ENCODE measurements at regions not wholly inside any gene's neighbourhood (a gene's known extent, or its start where the extent isn't known, plus 50 kb on each side); places are given as distances from the start of the nearest gene placed in this dataset.

DNA sequence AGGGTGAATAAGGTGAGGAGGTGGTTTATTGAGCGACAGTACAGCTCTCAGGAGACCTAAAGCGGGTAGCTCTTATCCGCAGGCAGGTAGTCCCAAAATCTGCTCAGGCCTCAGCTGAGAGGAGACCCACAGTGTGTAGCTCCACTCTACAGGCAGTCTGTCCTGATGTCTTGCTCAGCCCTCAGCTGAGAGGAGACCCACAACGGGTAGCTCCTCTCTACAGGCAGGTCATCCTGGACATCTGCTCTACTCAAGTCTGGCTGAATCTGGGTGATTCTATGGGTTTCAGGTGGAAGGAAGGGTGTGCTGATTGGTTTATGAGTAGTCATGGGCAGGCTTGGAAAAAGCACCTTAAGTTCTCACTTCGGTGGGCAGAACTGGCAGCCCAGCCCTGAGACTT lies 55.6 kb upstream of the ABCB5 start:
- H3K9me3 ChIP-seq (ENCODE audit: control insufficient read depth, insufficient read depth, low read depth, low read length): no peaks in the 10 kb centered on the region
- ChIA-PET POLR2A (no interaction called here), CTCF (no interaction called here)
- no peak overlapping the region for H3K4me3 ChIP-seq (ENCODE audit: low read depth, low read length)
- H3K4me1 ChIP-seq (ENCODE audit: control insufficient read depth, insufficient read depth, low read length): no peaks in the 10 kb centered on the region
- H3K27ac ChIP-seq (ENCODE audit: extremely low read depth, low read depth, low read length): no peak overlapping the region
- no peaks in the 10 kb centered on the region for H3K36me3 ChIP-seq (ENCODE audit: control insufficient read depth in 2 of 2, insufficient read depth in 1 of 2, low read length in 2 of 2)
- TF ChIP-seq, protein P1, sequence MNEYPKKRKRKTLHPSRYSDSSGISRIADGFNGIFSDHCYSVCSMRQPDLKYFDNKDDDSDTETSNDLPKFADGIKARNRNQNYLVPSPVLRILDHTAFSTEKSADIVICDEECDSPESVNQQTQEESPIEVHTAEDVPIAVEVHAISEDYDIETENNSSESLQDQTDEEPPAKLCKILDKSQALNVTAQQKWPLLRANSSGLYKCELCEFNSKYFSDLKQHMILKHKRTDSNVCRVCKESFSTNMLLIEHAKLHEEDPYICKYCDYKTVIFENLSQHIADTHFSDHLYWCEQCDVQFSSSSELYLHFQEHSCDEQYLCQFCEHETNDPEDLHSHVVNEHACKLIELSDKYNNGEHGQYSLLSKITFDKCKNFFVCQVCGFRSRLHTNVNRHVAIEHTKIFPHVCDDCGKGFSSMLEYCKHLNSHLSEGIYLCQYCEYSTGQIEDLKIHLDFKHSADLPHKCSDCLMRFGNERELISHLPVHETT (tag by site-specific recombination; IDR thresholded peaks at IDR 0.05): no peak
- TF ChIP-seq PRDM1 (tag by site-specific recombination; IDR thresholded peaks at IDR 0.05) (no peak), ZNF629 (tag by site-specific recombination; IDR thresholded peaks at IDR 0.05) (no peak), ZNF558 (tag by site-specific recombination; IDR thresholded peaks at IDR 0.05) (no peak), ZNF791 (tag by site-specific recombination; IDR thresholded peaks at IDR 0.05) (no peak), ZNF785 (tag by site-specific recombination; IDR thresholded peaks at IDR 0.05) (no peak), ZNF529 (tag by site-specific recombination; IDR thresholded peaks at IDR 0.05; ENCODE audit: insufficient replicate concordance) (no peak), ZNF664 (tag by site-specific recombination; IDR thresholded peaks at IDR 0.05) (no peak), ZNF175 (tag by site-specific recombination; IDR thresholded peaks at IDR 0.05) (no peak), ZNF621 (tag by site-specific recombination; IDR thresholded peaks at IDR 0.05) (no peak), ZNF530 (tag by site-specific recombination; IDR thresholded peaks at IDR 0.05; ENCODE audit: low read depth) (no peak), ZNF335 (tag by site-specific recombination; conservative IDR thresholded peaks at IDR 0.05) (no peak), ZNF792 (tag by site-specific recombination; IDR thresholded peaks at IDR 0.05) (no peak), ZNF211 (tag by site-specific recombination; IDR thresholded peaks at IDR 0.05; ENCODE audit: low read depth) (no peak), YY2 (tag by site-specific recombination; IDR thresholded peaks at IDR 0.05) (no peak), ZIC2 (tag by site-specific recombination; IDR thresholded peaks at IDR 0.05) (no peak)
- TF ChIP-seq, protein P2, sequence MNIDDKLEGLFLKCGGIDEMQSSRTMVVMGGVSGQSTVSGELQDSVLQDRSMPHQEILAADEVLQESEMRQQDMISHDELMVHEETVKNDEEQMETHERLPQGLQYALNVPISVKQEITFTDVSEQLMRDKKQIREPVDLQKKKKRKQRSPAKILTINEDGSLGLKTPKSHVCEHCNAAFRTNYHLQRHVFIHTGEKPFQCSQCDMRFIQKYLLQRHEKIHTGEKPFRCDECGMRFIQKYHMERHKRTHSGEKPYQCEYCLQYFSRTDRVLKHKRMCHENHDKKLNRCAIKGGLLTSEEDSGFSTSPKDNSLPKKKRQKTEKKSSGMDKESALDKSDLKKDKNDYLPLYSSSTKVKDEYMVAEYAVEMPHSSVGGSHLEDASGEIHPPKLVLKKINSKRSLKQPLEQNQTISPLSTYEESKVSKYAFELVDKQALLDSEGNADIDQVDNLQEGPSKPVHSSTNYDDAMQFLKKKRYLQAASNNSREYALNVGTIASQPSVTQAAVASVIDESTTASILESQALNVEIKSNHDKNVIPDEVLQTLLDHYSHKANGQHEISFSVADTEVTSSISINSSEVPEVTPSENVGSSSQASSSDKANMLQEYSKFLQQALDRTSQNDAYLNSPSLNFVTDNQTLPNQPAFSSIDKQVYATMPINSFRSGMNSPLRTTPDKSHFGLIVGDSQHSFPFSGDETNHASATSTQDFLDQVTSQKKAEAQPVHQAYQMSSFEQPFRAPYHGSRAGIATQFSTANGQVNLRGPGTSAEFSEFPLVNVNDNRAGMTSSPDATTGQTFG (tag by site-specific recombination; IDR thresholded peaks at IDR 0.05; ENCODE audit: borderline replicate concordance): no peak
- TF ChIP-seq, protein P3, sequence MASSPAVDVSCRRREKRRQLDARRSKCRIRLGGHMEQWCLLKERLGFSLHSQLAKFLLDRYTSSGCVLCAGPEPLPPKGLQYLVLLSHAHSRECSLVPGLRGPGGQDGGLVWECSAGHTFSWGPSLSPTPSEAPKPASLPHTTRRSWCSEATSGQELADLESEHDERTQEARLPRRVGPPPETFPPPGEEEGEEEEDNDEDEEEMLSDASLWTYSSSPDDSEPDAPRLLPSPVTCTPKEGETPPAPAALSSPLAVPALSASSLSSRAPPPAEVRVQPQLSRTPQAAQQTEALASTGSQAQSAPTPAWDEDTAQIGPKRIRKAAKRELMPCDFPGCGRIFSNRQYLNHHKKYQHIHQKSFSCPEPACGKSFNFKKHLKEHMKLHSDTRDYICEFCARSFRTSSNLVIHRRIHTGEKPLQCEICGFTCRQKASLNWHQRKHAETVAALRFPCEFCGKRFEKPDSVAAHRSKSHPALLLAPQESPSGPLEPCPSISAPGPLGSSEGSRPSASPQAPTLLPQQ (tag by site-specific recombination; IDR thresholded peaks at IDR 0.05): no peak
- TF ChIP-seq, protein P4, sequence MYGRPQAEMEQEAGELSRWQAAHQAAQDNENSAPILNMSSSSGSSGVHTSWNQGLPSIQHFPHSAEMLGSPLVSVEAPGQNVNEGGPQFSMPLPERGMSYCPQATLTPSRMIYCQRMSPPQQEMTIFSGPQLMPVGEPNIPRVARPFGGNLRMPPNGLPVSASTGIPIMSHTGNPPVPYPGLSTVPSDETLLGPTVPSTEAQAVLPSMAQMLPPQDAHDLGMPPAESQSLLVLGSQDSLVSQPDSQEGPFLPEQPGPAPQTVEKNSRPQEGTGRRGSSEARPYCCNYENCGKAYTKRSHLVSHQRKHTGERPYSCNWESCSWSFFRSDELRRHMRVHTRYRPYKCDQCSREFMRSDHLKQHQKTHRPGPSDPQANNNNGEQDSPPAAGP (tag by site-specific recombination; IDR thresholded peaks at IDR 0.05): no peak
- TF ChIP-seq, protein P5, sequence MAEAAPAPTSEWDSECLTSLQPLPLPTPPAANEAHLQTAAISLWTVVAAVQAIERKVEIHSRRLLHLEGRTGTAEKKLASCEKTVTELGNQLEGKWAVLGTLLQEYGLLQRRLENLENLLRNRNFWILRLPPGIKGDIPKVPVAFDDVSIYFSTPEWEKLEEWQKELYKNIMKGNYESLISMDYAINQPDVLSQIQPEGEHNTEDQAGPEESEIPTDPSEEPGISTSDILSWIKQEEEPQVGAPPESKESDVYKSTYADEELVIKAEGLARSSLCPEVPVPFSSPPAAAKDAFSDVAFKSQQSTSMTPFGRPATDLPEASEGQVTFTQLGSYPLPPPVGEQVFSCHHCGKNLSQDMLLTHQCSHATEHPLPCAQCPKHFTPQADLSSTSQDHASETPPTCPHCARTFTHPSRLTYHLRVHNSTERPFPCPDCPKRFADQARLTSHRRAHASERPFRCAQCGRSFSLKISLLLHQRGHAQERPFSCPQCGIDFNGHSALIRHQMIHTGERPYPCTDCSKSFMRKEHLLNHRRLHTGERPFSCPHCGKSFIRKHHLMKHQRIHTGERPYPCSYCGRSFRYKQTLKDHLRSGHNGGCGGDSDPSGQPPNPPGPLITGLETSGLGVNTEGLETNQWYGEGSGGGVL (tag by site-specific recombination; IDR thresholded peaks at IDR 0.05): no peak
